HCT116 (cell line): ENCODE measurements at regions not wholly inside any gene's neighbourhood (a gene's known extent, or its start where the extent isn't known, plus 50 kb on each side); places are given as distances from the start of the nearest gene placed in this dataset.

ENCODE experiments used
- ATAC-seq: fragments of 200-7000 bp; cut with Tn5 transposase; 2 replicates; pipeline ENCODE4 v1.9.1; 2020; ENCODE audit warnings: mild to moderate bottlenecking, moderate library complexity
- BruUV-seq: library from RNA; stranded (reverse); fragments of 400-500 nt; replicated peaks from 2 replicates; lab custom pipeline; 2021; lab: Mats Ljungman, UMichigan
- CTCF ChIA-PET: fragments of 300-600 bp; sonication (Branson Sonifier 250); formaldehyde crosslinking; loops from one replicate; lab custom pipeline; 2021; ENCODE audit warnings: antibody characterized with exemption; lab: Charles Lee
- POLR2A ChIA-PET: fragments of 300-600, 350-600 bp; sonication (Branson Sonifier 250); formaldehyde crosslinking; loops from one replicate; lab custom pipeline; 2021; ENCODE audit warnings: antibody characterized with exemption; lab: Charles Lee
- RAD21 ChIA-PET, 2 experiments: fragments of 300-600 bp; sonication (Branson Sonifier 250); formaldehyde crosslinking; loops; one replicate each; lab custom pipeline; 2023; ENCODE audit warnings: low total read pairs in 2 of 2; ENCODE audit not compliant: uncharacterized antibody in 2 of 2, unreplicated experiment in 2 of 2, low non-redundant PET in 1 of 2; lab: Charles Lee
- DNase-seq: peaks from one replicate; pipeline ENCODE4 v3.0.0-alpha.2; 2010; ENCODE audit warnings: low read depth, low spot score
- H2AFZ ChIP-seq: fragments of 200-600 bp; shearing (Covaris generic), sonication (generic); 2 replicates; pipeline ENCODE4 v1.6.1; 2017; ENCODE audit warnings: low read depth, mixed run types, mixed read lengths, antibody characterized with exemption, low read length; ENCODE audit not compliant: poor library complexity, severe bottlenecking
- H3K27ac ChIP-seq: 2 replicates; pipeline ENCODE4 v1.5.1; 2012; ENCODE audit warnings: low read depth, low read length
- H3K27me3 ChIP-seq: fragments of 200-600 bp; sonication (generic); 2 replicates; pipeline ENCODE4 v1.6.1; 2016; ENCODE audit warnings: mixed run types, low read length, mixed read lengths; ENCODE audit not compliant: insufficient read depth
- H3K36me3 ChIP-seq, 2 experiments: fragments of 200-500 bp in 1 of 2; fragments of 200-600 bp in 1 of 2; sonication (Bioruptor generic) in 1 of 2; sonication (generic) in 1 of 2; 2 replicates each; pipeline versions ENCODE4 v1.5.1 to v1.6.1; 2014 to 2016; ENCODE audit warnings: low read length in 2 of 2, inconsistent platforms in 1 of 2, mixed read lengths in 1 of 2, mixed run types in 1 of 2; ENCODE audit not compliant: insufficient read depth in 2 of 2, control insufficient read depth in 1 of 2
- H3K4me1 ChIP-seq, 2 experiments: fragments of 200-600 bp in 1 of 2; sonication (generic) in 1 of 2; 2 replicates each; pipeline versions ENCODE4 v1.5.1 to v1.6.1; 2012 to 2017; ENCODE audit warnings: low read length in 2 of 2, inconsistent platforms in 1 of 2, mild to moderate bottlenecking in 1 of 2, mixed read lengths in 1 of 2, mixed run types in 1 of 2, moderate library complexity in 1 of 2; ENCODE audit not compliant: insufficient read depth in 2 of 2, control insufficient read depth in 1 of 2
- H3K4me2 ChIP-seq: fragments of 200-600 bp; sonication (generic); 2 replicates; pipeline ENCODE4 v1.6.1; 2017; ENCODE audit warnings: mixed run types, low read length, mixed read lengths
- H3K4me3 ChIP-seq, 2 experiments: fragments of 200-600 bp in 1 of 2; sonication (generic) in 1 of 2; replicated peaks in 1 of 2; 2 replicates each; pipeline ENCODE4 v1.5.1; 2011 to 2016; ENCODE audit warnings: low read length in 2 of 2, control low read depth in 1 of 2, low read depth in 1 of 2, mild to moderate bottlenecking in 1 of 2, mixed read lengths in 1 of 2, mixed run types in 1 of 2
- H3K79me2 ChIP-seq: fragments of 200-600 bp; sonication (generic); 2 replicates; pipeline ENCODE4 v1.6.1; 2017; ENCODE audit warnings: mild to moderate bottlenecking, mixed run types, low read length, moderate library complexity, mixed read lengths; ENCODE audit not compliant: insufficient read depth
- H3K9ac ChIP-seq: fragments of 200-600 bp; sonication (generic); 2 replicates; pipeline ENCODE4 v1.6.1; 2016; ENCODE audit warnings: low read length, mixed read lengths
- H3K9me2 ChIP-seq: fragments of 200-600 bp; sonication (generic), shearing (Covaris generic); 2 replicates; pipeline ENCODE4 v1.6.1; 2017; ENCODE audit warnings: mixed run types, mild to moderate bottlenecking, moderate library complexity; ENCODE audit not compliant: insufficient read depth
- H3K9me3 ChIP-seq, 2 experiments: fragments of 200-500 bp in 1 of 2; fragments of 200-600 bp in 1 of 2; sonication (Bioruptor generic) in 1 of 2; sonication (generic) in 1 of 2; 2 replicates each; pipeline ENCODE4 v1.6.1; 2014 to 2017; ENCODE audit warnings: low read length in 2 of 2, mixed read lengths in 2 of 2, inconsistent platforms in 1 of 2, low read depth in 1 of 2, mild to moderate bottlenecking in 1 of 2, mixed run types in 1 of 2, moderate library complexity in 1 of 2; ENCODE audit not compliant: control insufficient read depth in 1 of 2, insufficient read depth in 1 of 2
- H4K20me1 ChIP-seq: fragments of 200-600 bp; sonication (generic), shearing (Covaris generic); 2 replicates; pipeline ENCODE4 v1.6.1; 2017; ENCODE audit warnings: mixed run types, mild to moderate bottlenecking, moderate library complexity; ENCODE audit not compliant: insufficient read depth
- CBX3 ChIP-seq: IDR thresholded peaks from 2 replicates; pipeline ENCODE4 v1.6.1; 2012; ENCODE audit warnings: low read depth
- ELF1 ChIP-seq: IDR thresholded peaks from 2 replicates; pipeline ENCODE4 v1.6.1; 2012; ENCODE audit warnings: low read depth, borderline replicate concordance
- EZH2 ChIP-seq: fragments of 200-600 bp; sonication (generic); IDR thresholded peaks from 2 replicates; pipeline ENCODE4 v1.6.1; 2017; ENCODE audit warnings: antibody characterized with exemption, mixed run types
- EZH2phosphoT487 ChIP-seq: fragments of 200-600 bp; IDR thresholded peaks from 2 replicates; pipeline ENCODE4 v1.6.1; 2018; ENCODE audit warnings: antibody characterized with exemption, borderline replicate concordance
- FOSL1 ChIP-seq: IDR thresholded peaks from 2 replicates; pipeline ENCODE4 v1.6.1; 2012; ENCODE audit warnings: low read depth
- JUND ChIP-seq: IDR thresholded peaks from 2 replicates; pipeline ENCODE4 v1.6.1; 2012
- POLR2A ChIP-seq: IDR thresholded peaks from 2 replicates; pipeline ENCODE4 v1.7.0; 2011; ENCODE audit warnings: borderline replicate concordance; ENCODE audit not compliant: insufficient read depth, insufficient read length; ENCODE audit errors: extremely low read depth
- POLR2AphosphoS5 ChIP-seq: IDR thresholded peaks from 2 replicates; pipeline ENCODE4 v1.6.1; 2011; ENCODE audit warnings: mild to moderate bottlenecking, low read depth, low read length, moderate library complexity
- RAD21 ChIP-seq: IDR thresholded peaks from 2 replicates; pipeline ENCODE4 v1.6.1; 2012; ENCODE audit warnings: low read depth, mild to moderate bottlenecking
- SRF ChIP-seq: IDR thresholded peaks from 2 replicates; pipeline ENCODE4 v1.6.1; 2012; ENCODE audit warnings: low read depth
- TCF7L2 ChIP-seq: IDR thresholded peaks from 2 replicates; pipeline ENCODE4 v1.7.0; 2011; ENCODE audit warnings: borderline replicate concordance, inconsistent platforms; ENCODE audit not compliant: insufficient read depth, insufficient read length; ENCODE audit errors: extremely low read depth
- YY1 ChIP-seq: IDR thresholded peaks from 2 replicates; pipeline ENCODE4 v1.6.1; 2011; ENCODE audit warnings: low read length, low read depth, moderate library complexity, mild to moderate bottlenecking; ENCODE audit not compliant: insufficient replicate concordance; ENCODE audit errors: extremely low read depth
- ZFX ChIP-seq: fragments of 450-650 bp; IDR thresholded peaks from 2 replicates; pipeline ENCODE4 v1.6.1; 2017
- ZNF274 ChIP-seq: fragments of 200-500 bp; sonication (Bioruptor generic); IDR thresholded peaks from 2 replicates; pipeline ENCODE4 v1.6.1; 2014; ENCODE audit warnings: mild to moderate bottlenecking, low read depth, low read length, inconsistent platforms
- intact Hi-C: fragments of 100-400 bp; cut with micrococcal nuclease; formaldehyde crosslinking; loops from 2 replicates; pipeline ENCODE4 v1.10.0; 2022
- TF ChIP-seq, protein P1 (sequence below), 3 experiments: fragments of 200-600 bp in 1 of 3; sonication (generic) in 1 of 3; IDR thresholded peaks in 2 of 3; conservative IDR thresholded peaks in 1 of 3; 2 replicates each; pipeline ENCODE4 v1.5.1; 2012 to 2017; ENCODE audit warnings: low read depth in 2 of 3, low read length in 2 of 3, antibody characterized with exemption in 1 of 3, borderline replicate concordance in 1 of 3, control low read depth in 1 of 3, mild to moderate bottlenecking in 1 of 3, mixed read lengths in 1 of 3, mixed run types in 1 of 3, moderate library complexity in 1 of 3; ENCODE audit not compliant: insufficient read depth in 1 of 3
- TF ChIP-seq, protein P2 (sequence below): IDR thresholded peaks from 2 replicates; pipeline ENCODE4 v1.6.1; 2012; ENCODE audit warnings: low read depth
- TF ChIP-seq, protein P3 (sequence below): IDR thresholded peaks from 2 replicates; pipeline ENCODE4 v1.6.1; 2012
- TF ChIP-seq, protein P4 (sequence below): IDR thresholded peaks from 2 replicates; pipeline ENCODE4 v1.6.1; 2011; ENCODE audit warnings: mild to moderate bottlenecking, low read length, moderate library complexity; ENCODE audit not compliant: insufficient replicate concordance; ENCODE audit errors: extremely low read depth
- TF ChIP-seq, protein P5 (sequence below): IDR thresholded peaks from 2 replicates; pipeline ENCODE4 v1.6.1; 2012

DNA sequence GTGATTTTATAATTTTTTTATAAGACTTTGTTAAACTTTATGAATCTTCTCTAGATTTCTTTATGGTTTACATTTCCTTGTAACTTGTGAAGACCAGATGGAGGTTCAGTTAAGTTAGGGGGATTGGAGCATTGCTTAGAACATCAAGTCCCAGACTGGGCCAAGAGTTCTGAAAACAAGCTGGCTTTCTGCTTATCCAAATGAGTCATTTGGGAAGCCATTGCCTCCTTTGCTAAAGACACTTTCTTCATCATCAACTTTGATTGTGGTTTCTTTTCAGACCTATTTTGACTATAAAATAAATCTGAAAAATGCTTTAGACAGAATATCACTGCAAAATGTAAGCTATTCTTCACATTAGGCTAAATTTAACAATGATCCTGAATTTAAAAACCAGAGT is 446.8 kb downstream of the USP25 start:
- BruUV-seq = no TSS peak
- intact Hi-C loops = no loop called here
- peaks cover 4 to 14% of the 10 kb centered on the region in 2 experiments; a peak in 2 of 4 replicates for H3K9me3 ChIP-seq
- H2AFZ ChIP-seq = no peak overlapping the region
- H3K9me2 ChIP-seq = no peaks in the 10 kb centered on the region
- no peak overlapping the region for H3K27ac ChIP-seq
- H3K79me2 ChIP-seq = no peaks in the 10 kb centered on the region
- no peaks in the 10 kb centered on the region for H3K36me3 ChIP-seq
- no peak overlapping the region for H3K9ac ChIP-seq
- H3K27me3 ChIP-seq = no peaks in the 10 kb centered on the region
- TF ChIP-seq CBX3 (no peak), YY1 (no peak), SRF (no peak), EZH2phosphoT487 (no peak), ZFX (no peak), ELF1 (no peak), POLR2A (no peak), EZH2 (no peak), ZNF274 (no peak), RAD21 (no peak), TCF7L2 (no peak), JUND (no peak), POLR2AphosphoS5 (no peak), FOSL1 (no peak)
- TF ChIP-seq, protein P1, sequence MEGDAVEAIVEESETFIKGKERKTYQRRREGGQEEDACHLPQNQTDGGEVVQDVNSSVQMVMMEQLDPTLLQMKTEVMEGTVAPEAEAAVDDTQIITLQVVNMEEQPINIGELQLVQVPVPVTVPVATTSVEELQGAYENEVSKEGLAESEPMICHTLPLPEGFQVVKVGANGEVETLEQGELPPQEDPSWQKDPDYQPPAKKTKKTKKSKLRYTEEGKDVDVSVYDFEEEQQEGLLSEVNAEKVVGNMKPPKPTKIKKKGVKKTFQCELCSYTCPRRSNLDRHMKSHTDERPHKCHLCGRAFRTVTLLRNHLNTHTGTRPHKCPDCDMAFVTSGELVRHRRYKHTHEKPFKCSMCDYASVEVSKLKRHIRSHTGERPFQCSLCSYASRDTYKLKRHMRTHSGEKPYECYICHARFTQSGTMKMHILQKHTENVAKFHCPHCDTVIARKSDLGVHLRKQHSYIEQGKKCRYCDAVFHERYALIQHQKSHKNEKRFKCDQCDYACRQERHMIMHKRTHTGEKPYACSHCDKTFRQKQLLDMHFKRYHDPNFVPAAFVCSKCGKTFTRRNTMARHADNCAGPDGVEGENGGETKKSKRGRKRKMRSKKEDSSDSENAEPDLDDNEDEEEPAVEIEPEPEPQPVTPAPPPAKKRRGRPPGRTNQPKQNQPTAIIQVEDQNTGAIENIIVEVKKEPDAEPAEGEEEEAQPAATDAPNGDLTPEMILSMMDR (IDR thresholded peaks at IDR 0.05 in 2 of 3, conservative IDR thresholded peaks at IDR 0.05 in 1 of 3; ENCODE audit: borderline replicate concordance in 1 of 3, insufficient read depth in 1 of 3, low read depth in 2 of 3, low read length in 2 of 3) = no peak
- TF ChIP-seq, protein P2, sequence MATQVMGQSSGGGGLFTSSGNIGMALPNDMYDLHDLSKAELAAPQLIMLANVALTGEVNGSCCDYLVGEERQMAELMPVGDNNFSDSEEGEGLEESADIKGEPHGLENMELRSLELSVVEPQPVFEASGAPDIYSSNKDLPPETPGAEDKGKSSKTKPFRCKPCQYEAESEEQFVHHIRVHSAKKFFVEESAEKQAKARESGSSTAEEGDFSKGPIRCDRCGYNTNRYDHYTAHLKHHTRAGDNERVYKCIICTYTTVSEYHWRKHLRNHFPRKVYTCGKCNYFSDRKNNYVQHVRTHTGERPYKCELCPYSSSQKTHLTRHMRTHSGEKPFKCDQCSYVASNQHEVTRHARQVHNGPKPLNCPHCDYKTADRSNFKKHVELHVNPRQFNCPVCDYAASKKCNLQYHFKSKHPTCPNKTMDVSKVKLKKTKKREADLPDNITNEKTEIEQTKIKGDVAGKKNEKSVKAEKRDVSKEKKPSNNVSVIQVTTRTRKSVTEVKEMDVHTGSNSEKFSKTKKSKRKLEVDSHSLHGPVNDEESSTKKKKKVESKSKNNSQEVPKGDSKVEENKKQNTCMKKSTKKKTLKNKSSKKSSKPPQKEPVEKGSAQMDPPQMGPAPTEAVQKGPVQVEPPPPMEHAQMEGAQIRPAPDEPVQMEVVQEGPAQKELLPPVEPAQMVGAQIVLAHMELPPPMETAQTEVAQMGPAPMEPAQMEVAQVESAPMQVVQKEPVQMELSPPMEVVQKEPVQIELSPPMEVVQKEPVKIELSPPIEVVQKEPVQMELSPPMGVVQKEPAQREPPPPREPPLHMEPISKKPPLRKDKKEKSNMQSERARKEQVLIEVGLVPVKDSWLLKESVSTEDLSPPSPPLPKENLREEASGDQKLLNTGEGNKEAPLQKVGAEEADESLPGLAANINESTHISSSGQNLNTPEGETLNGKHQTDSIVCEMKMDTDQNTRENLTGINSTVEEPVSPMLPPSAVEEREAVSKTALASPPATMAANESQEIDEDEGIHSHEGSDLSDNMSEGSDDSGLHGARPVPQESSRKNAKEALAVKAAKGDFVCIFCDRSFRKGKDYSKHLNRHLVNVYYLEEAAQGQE = no peak
- TF ChIP-seq, protein P3, sequence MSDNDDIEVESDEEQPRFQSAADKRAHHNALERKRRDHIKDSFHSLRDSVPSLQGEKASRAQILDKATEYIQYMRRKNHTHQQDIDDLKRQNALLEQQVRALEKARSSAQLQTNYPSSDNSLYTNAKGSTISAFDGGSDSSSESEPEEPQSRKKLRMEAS = no peak
- TF ChIP-seq, protein P4, sequence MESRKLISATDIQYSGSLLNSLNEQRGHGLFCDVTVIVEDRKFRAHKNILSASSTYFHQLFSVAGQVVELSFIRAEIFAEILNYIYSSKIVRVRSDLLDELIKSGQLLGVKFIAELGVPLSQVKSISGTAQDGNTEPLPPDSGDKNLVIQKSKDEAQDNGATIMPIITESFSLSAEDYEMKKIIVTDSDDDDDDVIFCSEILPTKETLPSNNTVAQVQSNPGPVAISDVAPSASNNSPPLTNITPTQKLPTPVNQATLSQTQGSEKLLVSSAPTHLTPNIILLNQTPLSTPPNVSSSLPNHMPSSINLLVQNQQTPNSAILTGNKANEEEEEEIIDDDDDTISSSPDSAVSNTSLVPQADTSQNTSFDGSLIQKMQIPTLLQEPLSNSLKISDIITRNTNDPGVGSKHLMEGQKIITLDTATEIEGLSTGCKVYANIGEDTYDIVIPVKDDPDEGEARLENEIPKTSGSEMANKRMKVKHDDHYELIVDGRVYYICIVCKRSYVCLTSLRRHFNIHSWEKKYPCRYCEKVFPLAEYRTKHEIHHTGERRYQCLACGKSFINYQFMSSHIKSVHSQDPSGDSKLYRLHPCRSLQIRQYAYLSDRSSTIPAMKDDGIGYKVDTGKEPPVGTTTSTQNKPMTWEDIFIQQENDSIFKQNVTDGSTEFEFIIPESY = no peak
- TF ChIP-seq, protein P5, sequence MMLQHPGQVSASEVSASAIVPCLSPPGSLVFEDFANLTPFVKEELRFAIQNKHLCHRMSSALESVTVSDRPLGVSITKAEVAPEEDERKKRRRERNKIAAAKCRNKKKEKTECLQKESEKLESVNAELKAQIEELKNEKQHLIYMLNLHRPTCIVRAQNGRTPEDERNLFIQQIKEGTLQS = no peak
- ChIA-PET RAD21 (no interaction called here), POLR2A (no interaction called here), CTCF (no interaction called here)
- H3K4me2 ChIP-seq = no peak overlapping the region
- H4K20me1 ChIP-seq = no peaks in the 10 kb centered on the region
- no peak for ATAC-seq
- no peak overlapping the region for H3K4me3 ChIP-seq
- DNase-seq = no peak
- no peaks in the 10 kb centered on the region for H3K4me1 ChIP-seq
